ENCODE measurements at regions not wholly inside any gene's neighbourhood (a gene's known extent, or its start where the extent isn't known, plus 50 kb on each side); places are given as distances from the start of the nearest gene placed in this dataset.

- TF ChIP-seq SP1 (IDR thresholded peaks at IDR 0.05) (no peak), ZNF384 (IDR thresholded peaks at IDR 0.05) (0 out of 2 replicates have a peak, but pooled peaks have one; percentile 21), FOXK2 (IDR thresholded peaks at IDR 0.05) (no peak), ARNT (IDR thresholded peaks at IDR 0.05) (no peak), HDGF (IDR thresholded peaks at IDR 0.05; ENCODE audit: borderline replicate concordance) (no peak), SUZ12 (IDR thresholded peaks at IDR 0.05) (no peak), LEF1 (IDR thresholded peaks at IDR 0.05; ENCODE audit: borderline replicate concordance) (no peak), PKNOX1 (IDR thresholded peaks at IDR 0.05) (peak; percentile 76), FOXA1 (IDR thresholded peaks at IDR 0.05) (no peak), CTBP1 (IDR thresholded peaks at IDR 0.05; ENCODE audit: borderline replicate concordance) (no peak), BHLHE40 (IDR thresholded peaks at IDR 0.05; ENCODE audit: borderline replicate concordance) (no peak), ELF4 (IDR thresholded peaks at IDR 0.05) (no peak), FOXM1 (IDR thresholded peaks at IDR 0.05; ENCODE audit: borderline replicate concordance) (no peak), L3MBTL2 (conservative IDR thresholded peaks at IDR 0.05) (no peak), TARDBP (IDR thresholded peaks at IDR 0.05) (no peak), NFRKB (IDR thresholded peaks at IDR 0.05) (no peak)
- CTCF ChIA-PET = interaction anchor here (0.6 to 1.8 kb wide), 3 partner anchors 15 to 475 kb away, joined by 4 to 7 read pairs (median 5); no protein-coding TSS in a partner anchor
- POLR2A ChIA-PET = interaction anchor here (0.7 kb wide), 1 partner anchor 201 kb away, joined by 4 read pairs; no protein-coding TSS in a partner anchor
- no peak for DNase-seq (ENCODE audit: extremely low spot score)
Observed at GRCh38 chr7:131843898-131844331, 287.5 kb upstream of the PODXL start.

DNA sequence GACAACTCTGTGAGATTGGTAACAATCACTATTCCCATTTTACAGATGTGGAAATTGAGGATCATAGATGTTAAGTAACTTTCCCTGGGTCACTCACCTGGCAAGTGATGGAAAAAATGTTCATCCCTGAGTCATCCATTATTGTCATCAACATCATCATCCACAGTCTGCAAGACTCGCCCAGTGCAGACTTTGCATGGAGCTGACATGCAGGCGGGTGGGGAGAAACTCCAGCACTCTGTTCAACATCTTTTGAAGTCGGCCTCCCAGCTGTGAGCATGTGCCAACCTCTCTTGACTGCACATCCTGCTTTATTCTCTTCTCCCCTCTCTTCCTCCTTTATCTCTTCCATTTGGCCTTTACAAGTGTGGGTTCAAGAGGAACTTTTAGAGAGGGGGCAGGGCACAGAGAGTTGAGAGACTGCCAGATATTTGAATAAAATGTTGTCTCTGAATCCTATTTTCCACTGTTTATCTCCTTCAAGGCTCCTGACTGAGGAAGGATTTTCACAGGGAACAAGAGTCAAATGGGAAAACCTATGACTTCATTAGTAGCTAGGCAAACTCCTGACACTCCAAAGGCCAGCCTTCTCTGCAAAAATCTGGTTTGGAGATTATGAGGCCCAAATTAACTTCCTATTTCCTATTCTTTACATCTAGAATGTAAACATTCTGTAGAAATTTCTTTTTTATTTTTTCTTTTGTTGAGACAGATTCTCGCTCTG lies 283.7 kb upstream of the PODXL start:
- ChIA-PET POLR2A (no interaction called here), CTCF (no interaction called here)
- no peak for DNase-seq (ENCODE audit: extremely low spot score)
- TF ChIP-seq L3MBTL2 (conservative IDR thresholded peaks at IDR 0.05) (no peak), FOXK2 (IDR thresholded peaks at IDR 0.05) (no peak), FOXM1 (IDR thresholded peaks at IDR 0.05; ENCODE audit: borderline replicate concordance) (no peak), LEF1 (IDR thresholded peaks at IDR 0.05; ENCODE audit: borderline replicate concordance) (no peak), SUZ12 (IDR thresholded peaks at IDR 0.05) (no peak), PKNOX1 (IDR thresholded peaks at IDR 0.05) (no peak), TARDBP (IDR thresholded peaks at IDR 0.05) (no peak), SP1 (IDR thresholded peaks at IDR 0.05) (no peak), FOXA1 (IDR thresholded peaks at IDR 0.05) (no peak), BHLHE40 (IDR thresholded peaks at IDR 0.05; ENCODE audit: borderline replicate concordance) (no peak), CTBP1 (IDR thresholded peaks at IDR 0.05; ENCODE audit: borderline replicate concordance) (no peak), ZNF384 (IDR thresholded peaks at IDR 0.05) (no peak), NFRKB (IDR thresholded peaks at IDR 0.05) (no peak), ARNT (IDR thresholded peaks at IDR 0.05) (no peak), HDGF (IDR thresholded peaks at IDR 0.05; ENCODE audit: borderline replicate concordance) (no peak)

DNA sequence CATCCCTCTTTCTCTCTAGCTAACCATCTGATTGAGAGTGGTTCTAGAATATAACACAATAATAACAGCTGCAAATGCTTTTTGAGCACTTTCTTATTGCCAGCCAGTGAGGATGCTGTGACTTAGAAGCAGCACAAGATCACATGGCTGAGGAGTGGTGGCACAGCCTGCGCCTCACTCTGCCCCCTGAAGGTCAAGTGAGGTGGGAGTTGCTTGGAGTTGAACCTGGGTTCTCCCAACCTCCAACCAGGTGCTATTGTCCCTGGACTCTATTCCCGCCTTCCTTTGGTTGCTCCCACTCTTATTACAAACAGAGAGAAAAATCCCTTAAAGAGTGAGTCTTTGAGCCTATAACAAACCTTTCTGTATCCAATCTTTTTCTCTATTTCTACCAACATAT lies 280.3 kb upstream of the PODXL start:
- POLR2A ChIA-PET = no interaction called here
- CTCF ChIA-PET = interaction anchor here (0.7 kb wide), 2 partner anchors 114 to 128 kb away, joined by 3 read pairs; no protein-coding TSS in a partner anchor
- TF ChIP-seq ELF4 (IDR thresholded peaks at IDR 0.05) (no peak), CTBP1 (IDR thresholded peaks at IDR 0.05; ENCODE audit: borderline replicate concordance) (no peak), TARDBP (IDR thresholded peaks at IDR 0.05) (no peak), NFRKB (IDR thresholded peaks at IDR 0.05) (no peak), FOXM1 (IDR thresholded peaks at IDR 0.05; ENCODE audit: borderline replicate concordance) (no peak), LEF1 (IDR thresholded peaks at IDR 0.05; ENCODE audit: borderline replicate concordance) (no peak), SP1 (IDR thresholded peaks at IDR 0.05) (no peak), FOXA1 (IDR thresholded peaks at IDR 0.05) (no peak), FOXK2 (IDR thresholded peaks at IDR 0.05) (no peak), PKNOX1 (IDR thresholded peaks at IDR 0.05) (no peak), ARNT (IDR thresholded peaks at IDR 0.05) (no peak), BHLHE40 (IDR thresholded peaks at IDR 0.05; ENCODE audit: borderline replicate concordance) (no peak), SUZ12 (IDR thresholded peaks at IDR 0.05) (no peak), HDGF (IDR thresholded peaks at IDR 0.05; ENCODE audit: borderline replicate concordance) (no peak), L3MBTL2 (conservative IDR thresholded peaks at IDR 0.05) (no peak), ZNF384 (IDR thresholded peaks at IDR 0.05) (no peak)
- no peak for DNase-seq (ENCODE audit: extremely low spot score)

- ChIA-PET CTCF (interaction anchor here (1.0 kb wide), 1 partner anchor 118 kb away, joined by 6 read pairs; no protein-coding TSS in a partner anchor), POLR2A (no interaction called here)
- TF ChIP-seq NFRKB (IDR thresholded peaks at IDR 0.05) (no peak), TARDBP (IDR thresholded peaks at IDR 0.05) (no peak), PKNOX1 (IDR thresholded peaks at IDR 0.05) (no peak), LEF1 (IDR thresholded peaks at IDR 0.05; ENCODE audit: borderline replicate concordance) (no peak), SP1 (IDR thresholded peaks at IDR 0.05) (no peak), ZNF384 (IDR thresholded peaks at IDR 0.05) (no peak), ELF4 (IDR thresholded peaks at IDR 0.05) (no peak), FOXK2 (IDR thresholded peaks at IDR 0.05) (no peak), CTBP1 (IDR thresholded peaks at IDR 0.05; ENCODE audit: borderline replicate concordance) (no peak), FOXA1 (IDR thresholded peaks at IDR 0.05) (no peak), ARNT (IDR thresholded peaks at IDR 0.05) (no peak), BHLHE40 (IDR thresholded peaks at IDR 0.05; ENCODE audit: borderline replicate concordance) (no peak), SUZ12 (IDR thresholded peaks at IDR 0.05) (no peak), L3MBTL2 (conservative IDR thresholded peaks at IDR 0.05) (no peak), FOXM1 (IDR thresholded peaks at IDR 0.05; ENCODE audit: borderline replicate concordance) (no peak)
- no peak for DNase-seq (ENCODE audit: extremely low spot score)
Observed at GRCh38 chr7:131835141-131835540, 278.7 kb upstream of the PODXL start.

GRCh38 chr7:131830681-131831080 lies 274.3 kb upstream of the PODXL start:
- TF ChIP-seq FOXM1 (IDR thresholded peaks at IDR 0.05; ENCODE audit: borderline replicate concordance) (no peak), BHLHE40 (IDR thresholded peaks at IDR 0.05; ENCODE audit: borderline replicate concordance) (no peak)
- DNase-seq (ENCODE audit: extremely low spot score) = no peak
- POLR2A ChIA-PET = no interaction called here
- CTCF ChIA-PET = no interaction called here
